ACC112 (cell line): ENCODE measurements at regions not wholly inside any gene's neighbourhood (a gene's known extent, or its start where the extent isn't known, plus 50 kb on each side); places are given as distances from the start of the nearest gene placed in this dataset.

Experiments
- H2AFZ ChIP-seq: fragments of 200-600 bp; sonication (generic); one replicate; pipeline ENCODE4 v1.6.0; 2017; ENCODE audit warnings: antibody characterized with exemption, low read length; ENCODE audit not compliant: unreplicated experiment
- H3K27ac ChIP-seq: fragments of 200-600 bp; sonication (generic); 2 replicates; pipeline ENCODE4 v1.5.1; 2014; ENCODE audit warnings: low read depth, mild to moderate bottlenecking, antibody characterized with exemption, low read length, moderate library complexity
- H3K27me3 ChIP-seq: fragments of 200-600 bp; sonication (generic); 2 replicates; pipeline ENCODE4 v1.6.1; 2014; ENCODE audit warnings: mild to moderate bottlenecking, antibody characterized with exemption, low read length, moderate library complexity, mixed read lengths; ENCODE audit not compliant: insufficient read depth
- H3K36me3 ChIP-seq: fragments of 200-600 bp; sonication (generic); 2 replicates; pipeline ENCODE4 v1.6.1; 2016; ENCODE audit warnings: mild to moderate bottlenecking, antibody characterized with exemption, low read length, moderate library complexity, mixed read lengths; ENCODE audit not compliant: insufficient read depth
- H3K4me1 ChIP-seq: fragments of 200-600 bp; sonication (generic); one replicate; pipeline ENCODE4 v1.6.1; 2016; ENCODE audit warnings: low read length, mixed read lengths; ENCODE audit not compliant: insufficient read depth, unreplicated experiment, control insufficient read depth
- H3K4me3 ChIP-seq: fragments of 200-600 bp; sonication (generic); 2 replicates; pipeline ENCODE4 v1.5.1; 2014; ENCODE audit warnings: mild to moderate bottlenecking, low read depth, low read length
- H3K79me2 ChIP-seq: fragments of 200-600 bp; sonication (generic); one replicate; pipeline ENCODE4 v1.6.0; 2016; ENCODE audit warnings: low read length; ENCODE audit not compliant: control insufficient read depth, unreplicated experiment, insufficient read depth

DNA sequence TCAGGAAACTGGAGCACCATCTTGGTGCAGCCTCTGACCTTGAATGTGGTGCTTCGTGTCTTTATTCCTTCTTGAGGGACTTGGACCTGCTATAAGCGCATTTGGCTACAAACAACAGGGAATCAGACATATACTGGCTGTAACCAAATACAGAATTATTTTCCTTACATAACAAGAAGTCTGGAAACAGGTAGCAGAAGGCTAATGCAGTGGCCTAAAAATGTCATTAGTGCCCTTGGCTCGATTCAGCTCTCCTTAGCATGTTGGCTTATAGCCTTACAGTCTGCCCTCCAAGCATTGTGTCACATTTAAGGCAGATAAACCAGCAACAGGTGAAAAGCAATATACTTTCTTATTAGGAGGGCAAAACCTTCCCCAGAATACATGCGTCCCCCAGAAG, 655.4 kb downstream of the XIRP2 start:
- H3K79me2 ChIP-seq, result no peaks in the 10 kb centered on the region
- no peaks in the 10 kb centered on the region for H3K36me3 ChIP-seq
- H3K4me3 ChIP-seq, result no peak overlapping the region
- H3K4me1 ChIP-seq, result no peaks in the 10 kb centered on the region
- no peak overlapping the region for H2AFZ ChIP-seq
- no peak overlapping the region for H3K27ac ChIP-seq
- no peaks in the 10 kb centered on the region for H3K27me3 ChIP-seq

DNA sequence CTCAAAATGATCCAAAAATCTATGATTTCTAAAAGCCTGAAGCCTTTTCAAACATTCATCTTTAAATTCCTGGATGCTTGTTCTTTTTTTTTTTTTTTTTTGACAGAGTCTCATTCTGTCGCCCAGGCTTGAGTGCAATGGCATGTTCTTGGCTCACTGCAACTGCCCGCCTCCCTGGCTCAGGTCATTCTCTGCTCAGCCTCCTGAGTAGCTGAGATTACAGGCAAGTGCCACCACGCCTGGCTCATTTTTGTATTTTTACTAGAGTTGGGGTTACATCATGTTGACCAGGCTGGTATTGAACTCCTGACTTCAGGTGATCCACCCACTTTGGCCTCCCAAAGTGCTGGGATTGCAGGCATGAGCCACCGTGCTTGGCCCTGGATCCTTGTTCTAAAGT, 649.5 kb downstream of the XIRP2 start:
- Histone ChIP-seq H3K36me3 (no peaks in the 10 kb centered on the region), H3K27ac (no peak overlapping the region), H3K4me1 (no peaks in the 10 kb centered on the region), H3K27me3 (no peaks in the 10 kb centered on the region), H3K4me3 (no peak overlapping the region), H2AFZ (no peak overlapping the region), H3K79me2 (no peaks in the 10 kb centered on the region)

- Histone ChIP-seq H3K27me3 (no peaks in the 10 kb centered on the region), H3K4me1 (no peaks in the 10 kb centered on the region), H3K79me2 (no peaks in the 10 kb centered on the region), H3K27ac (no peak overlapping the region), H3K4me3 (no peak overlapping the region), H3K36me3 (no peaks in the 10 kb centered on the region), H2AFZ (no peak overlapping the region)
These were observed 646.2 kb downstream of the XIRP2 start for GRCh38 chr2:167534443-167534842.

- Histone ChIP-seq H3K27me3 (no peaks in the 10 kb centered on the region), H3K4me1 (no peaks in the 10 kb centered on the region), H3K79me2 (no peaks in the 10 kb centered on the region), H3K27ac (no peak overlapping the region), H3K4me3 (no peak overlapping the region), H3K36me3 (no peaks in the 10 kb centered on the region), H2AFZ (no peak overlapping the region)
These were observed 636.5 kb downstream of the XIRP2 start for GRCh38 chr2:167524786-167525185.

DNA sequence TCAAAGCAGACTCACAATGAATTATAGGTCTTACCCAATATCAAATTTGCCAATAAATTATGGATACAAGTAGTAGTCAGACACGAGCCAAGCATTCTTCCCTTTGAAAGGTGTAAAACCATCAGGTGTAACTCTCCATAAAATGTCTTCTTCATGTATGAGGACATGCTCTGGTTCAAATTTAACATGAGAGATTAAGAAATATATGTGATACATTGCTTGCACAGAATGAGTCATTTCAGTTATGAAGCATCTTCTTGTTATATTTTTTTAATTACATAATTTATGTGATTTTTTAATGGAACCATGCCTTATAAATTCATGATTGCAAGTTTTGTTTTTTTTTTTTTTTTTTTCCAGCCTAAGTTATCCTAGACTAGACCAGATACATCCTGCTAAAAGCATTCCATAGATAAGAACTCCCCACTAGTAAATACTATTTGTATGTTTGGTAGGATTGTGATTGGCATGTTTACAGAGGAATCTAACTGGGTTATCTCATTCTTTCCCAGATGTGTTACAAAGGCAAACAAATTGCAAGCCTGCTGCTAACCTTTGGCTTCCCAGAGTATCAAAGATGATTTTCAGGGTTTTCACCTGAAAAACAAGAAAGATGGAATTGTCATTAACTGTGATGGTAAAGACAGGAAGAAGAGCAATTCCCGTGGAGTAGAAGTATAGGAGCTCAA, 621.9 kb downstream of the XIRP2 start:
- no peaks in the 10 kb centered on the region for H3K79me2 ChIP-seq
- H3K4me1 ChIP-seq, result no peaks in the 10 kb centered on the region
- no peaks in the 10 kb centered on the region for H3K27me3 ChIP-seq
- no peak overlapping the region for H3K4me3 ChIP-seq
- H2AFZ ChIP-seq, result no peak overlapping the region
- no peak overlapping the region for H3K27ac ChIP-seq
- H3K36me3 ChIP-seq, result no peaks in the 10 kb centered on the region

GRCh38 chr2:167509586-167509985, 621.3 kb downstream of the XIRP2 start:
- H3K4me1 ChIP-seq, result no peaks in the 10 kb centered on the region
- H3K27me3 ChIP-seq, result no peaks in the 10 kb centered on the region
- no peaks in the 10 kb centered on the region for H3K79me2 ChIP-seq
- no peaks in the 10 kb centered on the region for H3K36me3 ChIP-seq
- H2AFZ ChIP-seq, result no peak overlapping the region
- no peak overlapping the region for H3K27ac ChIP-seq
- H3K4me3 ChIP-seq, result no peak overlapping the region

- Histone ChIP-seq H3K27ac (no peak overlapping the region), H3K36me3 (no peaks in the 10 kb centered on the region), H3K4me3 (no peak overlapping the region), H3K27me3 (no peaks in the 10 kb centered on the region), H2AFZ (no peak overlapping the region), H3K79me2 (no peaks in the 10 kb centered on the region), H3K4me1 (no peaks in the 10 kb centered on the region)
These were observed 620.4 kb downstream of the XIRP2 start for GRCh38 chr2:167508709-167509108.

GRCh38 chr2:167506395-167506794, 618.1 kb downstream of the XIRP2 start:
- H3K36me3 ChIP-seq, result no peaks in the 10 kb centered on the region
- H2AFZ ChIP-seq, result no peak overlapping the region
- H3K4me3 ChIP-seq, result no peak overlapping the region
- no peaks in the 10 kb centered on the region for H3K27me3 ChIP-seq
- no peaks in the 10 kb centered on the region for H3K79me2 ChIP-seq
- H3K27ac ChIP-seq, result no peak overlapping the region
- no peaks in the 10 kb centered on the region for H3K4me1 ChIP-seq

- H3K79me2 ChIP-seq, result no peaks in the 10 kb centered on the region
- H3K36me3 ChIP-seq, result no peaks in the 10 kb centered on the region
- H3K4me3 ChIP-seq, result no peak overlapping the region
- no peaks in the 10 kb centered on the region for H3K4me1 ChIP-seq
- H3K27me3 ChIP-seq, result no peaks in the 10 kb centered on the region
- H2AFZ ChIP-seq, result no peak overlapping the region
- no peak overlapping the region for H3K27ac ChIP-seq
These were observed 616.4 kb downstream of the XIRP2 start for GRCh38 chr2:167504695-167505094.

DNA sequence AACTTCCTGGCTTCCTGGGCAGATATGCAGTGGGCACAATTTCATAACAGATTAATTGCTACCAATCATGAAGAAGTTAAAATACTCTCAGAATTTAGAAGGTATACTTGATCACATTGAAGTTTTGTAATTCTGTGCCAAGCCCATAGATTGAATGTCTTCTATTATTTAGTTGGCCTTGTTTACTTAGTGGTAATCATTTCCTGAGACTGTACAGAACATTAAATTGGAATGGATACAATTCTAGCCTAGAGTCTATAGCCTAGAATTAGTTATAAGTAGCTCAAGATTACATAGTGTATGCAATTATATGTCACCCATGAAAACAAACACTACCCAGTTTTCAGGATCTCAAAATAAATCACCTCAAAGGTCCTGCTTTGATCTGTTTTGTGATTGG, 615.8 kb downstream of the XIRP2 start:
- no peaks in the 10 kb centered on the region for H3K4me1 ChIP-seq
- no peak overlapping the region for H3K27ac ChIP-seq
- H3K79me2 ChIP-seq, result no peaks in the 10 kb centered on the region
- no peak overlapping the region for H3K4me3 ChIP-seq
- H3K36me3 ChIP-seq, result no peaks in the 10 kb centered on the region
- H3K27me3 ChIP-seq, result no peaks in the 10 kb centered on the region
- no peak overlapping the region for H2AFZ ChIP-seq

GRCh38 chr2:167501618-167502017, 613.3 kb downstream of the XIRP2 start:
- no peak overlapping the region for H2AFZ ChIP-seq
- H3K27ac ChIP-seq, result no peak overlapping the region
- H3K79me2 ChIP-seq, result no peaks in the 10 kb centered on the region
- no peaks in the 10 kb centered on the region for H3K36me3 ChIP-seq
- H3K4me1 ChIP-seq, result no peaks in the 10 kb centered on the region
- no peak overlapping the region for H3K4me3 ChIP-seq
- no peaks in the 10 kb centered on the region for H3K27me3 ChIP-seq
